K562 (cell line): ENCODE measurements at regions not wholly inside any gene's neighbourhood (a gene's known extent, or its start where the extent isn't known, plus 50 kb on each side); places are given as distances from the start of the nearest gene placed in this dataset.

Source experiments
- ATAC-seq: fragments of 200-7000 bp; cut with Tn5 transposase; 3 replicates; pipeline ENCODE4 v1.9.1; 2020; ENCODE audit warnings: moderate library complexity
- BruUV-seq: library from RNA; stranded (reverse); fragments of 400-500 nt; replicated peaks from 2 replicates; lab custom pipeline; 2021; lab: Mats Ljungman, UMichigan
- CTCF ChIA-PET: fragments of 300-600 bp; formaldehyde crosslinking; extraction: SDS; loops from one replicate; lab custom pipeline; 2021; ENCODE audit warnings: low intra/inter-chr PET ratio; lab: Yijun Ruan, JAX
- POLR2A ChIA-PET: fragments of 300-600, 350-650 bp; sonication (Branson Sonifier 250); formaldehyde crosslinking; extraction: SDS; loops from one replicate; lab custom pipeline; 2021; ENCODE audit warnings: antibody characterized with exemption, inconsistent platforms; lab: Yijun Ruan, JAX
- DNase-seq, 4 experiments: peaks; one replicate each; pipeline versions ENCODE4 v3.0.0 to v3.0.0-alpha.2; 2011 to 2018; ENCODE audit warnings: low spot score in 3 of 4, mixed read lengths in 3 of 4; ENCODE audit errors: extremely low read depth in 1 of 4
- FAIRE-seq: peaks from 2 replicates; lab custom pipeline; 2011; peaks lifted over from hg19 to GRCh38; lab: Jason Lieb, UNC
- H2AFZ ChIP-seq: 2 replicates; pipeline ENCODE4 v1.6.0; 2011; ENCODE audit warnings: low read depth, low read length, control low read depth, inconsistent platforms
- H3K27ac ChIP-seq: fragments of 200-600 bp; 3 replicates; pipeline ENCODE4 v1.8.0; 2011; ENCODE audit warnings: low read depth, mild to moderate bottlenecking, control low read depth, inconsistent platforms, low read length, moderate library complexity, mixed read lengths; ENCODE audit errors: extremely low read depth
- H3K27me3 ChIP-seq, 2 experiments: fragments of 300-600 bp in 1 of 2; 2 replicates in 1 of 2; 3 replicates in 1 of 2; pipeline versions ENCODE4 v1.6.0 to v1.8.0; 2011; ENCODE audit warnings: inconsistent platforms in 2 of 2, low read length in 2 of 2, mild to moderate bottlenecking in 1 of 2, mixed read lengths in 1 of 2, moderate library complexity in 1 of 2; ENCODE audit not compliant: control insufficient read depth in 2 of 2, insufficient read depth in 2 of 2
- H3K36me3 ChIP-seq: fragments of 300-600 bp; 3 replicates; pipeline ENCODE4 v1.8.0; 2011; ENCODE audit warnings: mild to moderate bottlenecking, low read length, inconsistent platforms; ENCODE audit not compliant: control insufficient read depth, insufficient read depth
- H3K4me1 ChIP-seq, 2 experiments: fragments of 200-600 bp in 1 of 2; replicated peaks in 1 of 2; 2 replicates in 1 of 2; 3 replicates in 1 of 2; pipeline versions ENCODE4 v1.5.1 to v1.8.0; 2011; ENCODE audit warnings: inconsistent platforms in 2 of 2, low read length in 2 of 2, mild to moderate bottlenecking in 1 of 2, mixed read lengths in 1 of 2, moderate library complexity in 1 of 2; ENCODE audit not compliant: control insufficient read depth in 2 of 2, insufficient read depth in 2 of 2
- H3K4me2 ChIP-seq: 2 replicates; pipeline ENCODE4 v1.6.1; 2011; ENCODE audit warnings: low read length, control low read depth, inconsistent platforms, mixed read lengths; ENCODE audit not compliant: insufficient read depth
- H3K4me3 ChIP-seq: fragments of 200-600 bp; sonication (generic), shearing (Covaris generic); 2 replicates; pipeline ENCODE4 v1.5.1; 2016; ENCODE audit warnings: control low read depth, inconsistent platforms
- H3K79me2 ChIP-seq: fragments of 200-600 bp; 3 replicates; pipeline ENCODE4 v1.8.0; 2011; ENCODE audit warnings: low read length, inconsistent platforms; ENCODE audit not compliant: control insufficient read depth, insufficient read depth
- H3K9ac ChIP-seq, 2 experiments: 2 replicates each; pipeline versions ENCODE4 v1.6.0 to v1.6.1; 2011; ENCODE audit warnings: low read depth in 2 of 2, low read length in 2 of 2, control low read depth in 1 of 2, inconsistent platforms in 1 of 2, mild to moderate bottlenecking in 1 of 2, mixed read lengths in 1 of 2; ENCODE audit not compliant: insufficient read depth in 1 of 2
- H3K9me1 ChIP-seq: one replicate; pipeline ENCODE4 v1.6.0; 2011; ENCODE audit warnings: inconsistent platforms, mild to moderate bottlenecking, low read length, moderate library complexity; ENCODE audit not compliant: control insufficient read depth, insufficient read depth
- H3K9me3 ChIP-seq: replicated peaks from 2 replicates; pipeline ENCODE4 v1.5.1; 2011; ENCODE audit warnings: low read depth, low read length, inconsistent platforms; ENCODE audit not compliant: control insufficient read depth, insufficient read depth
- H4K20me1 ChIP-seq: replicated peaks from 2 replicates; pipeline ENCODE4 v1.6.1; 2011; ENCODE audit warnings: low read length, inconsistent platforms, mixed read lengths; ENCODE audit not compliant: control insufficient read depth, insufficient read depth
- SMAD4 ChIP-seq: fragments of 250-450 bp; sonication (Bioruptor Pico); conservative IDR thresholded peaks from 2 replicates; pipeline ENCODE4 v1.8.0; 2021; ENCODE audit warnings: inconsistent platforms, mild to moderate bottlenecking, moderate library complexity
- ZBTB43 ChIP-seq: sonication (generic); formaldehyde crosslinking; IDR thresholded peaks from 2 replicates; pipeline ENCODE4 v1.8.0; 2023; ENCODE audit warnings: mild to moderate bottlenecking, missing genetic modification reagents
- ZC3H8 ChIP-seq: fragments of 450-650 bp; IDR thresholded peaks from 2 replicates; pipeline ENCODE4 v1.6.1; 2017
- ZNF175 ChIP-seq: fragments of 200-800 bp; sonication (Bioruptor generic); IDR thresholded peaks from 2 replicates; pipeline ENCODE4 v1.6.1; 2016; ENCODE audit warnings: low read depth, mild to moderate bottlenecking, missing genetic modification characterization, missing compliant biosample characterization
- WGBS: fragments of 100-300 bp; shearing (Covaris generic); methylation state at CpG from one replicate; pipeline ENCODE4 v1.1.6; 2016; ENCODE audit warnings: low coverage, mixed read lengths; ENCODE audit not compliant: insufficient coverage; ENCODE audit errors: missing lambda C conversion rate; 5-methylcytosine and 5-hydroxymethylcytosine counted together
- in situ Hi-C: fragments of 300-500 bp; cut with MboI; formaldehyde crosslinking; loops from 4 replicates; pipeline ENCODE4 v1.15.0; 2018; ENCODE audit warnings: inconsistent platforms, mixed read lengths
- intact Hi-C: fragments of 100-400 bp; cut with micrococcal nuclease; formaldehyde crosslinking; loops from 2 replicates; pipeline ENCODE4 v1.14.2; 2022
- TF ChIP-seq, protein P1 (sequence below): fragments of 450-650 bp; IDR thresholded peaks from 2 replicates; pipeline ENCODE4 v1.7.0; 2016; ENCODE audit warnings: borderline replicate concordance

- TF ChIP-seq SMAD4 (CRISPR knock-in tag), result no peak
- CTCF ChIA-PET, result no interaction called here
- no peak overlapping the region for H3K4me3 ChIP-seq
Measured at GRCh38 chr5:28748446-28748845, 1710.1 kb upstream of the CDH9 start.

GRCh38 chr5:28743716-28744110 is 1705.3 kb upstream of the CDH9 start:
- in situ Hi-C loops, result no loop called here
- no peak for FAIRE-seq

More at GRCh38 chr5:28748446-28748845, 1710.1 kb upstream of the CDH9 start:
- no peak for ATAC-seq
- Histone ChIP-seq H2AFZ (no peak overlapping the region), H3K9me3 (no peaks in the 10 kb centered on the region), H3K9ac (no peak overlapping the region), H3K4me1 (no peaks in the 10 kb centered on the region), H4K20me1 (no peaks in the 10 kb centered on the region), H3K27me3 (no peaks in the 10 kb centered on the region), H3K27ac (no peak overlapping the region), H3K79me2 (no peaks in the 10 kb centered on the region), H3K4me2 (no peak overlapping the region), H3K9me1 (no peaks in the 10 kb centered on the region), H3K36me3 (no peaks in the 10 kb centered on the region)
- DNase-seq, result no peak
- POLR2A ChIA-PET, result no interaction called here
- 5% methylated on average over 7 of the region's 7 CpGs for WGBS
- intact Hi-C loops (no loop called here), in situ Hi-C loops (no loop called here)
- no TSS peak for BruUV-seq
- FAIRE-seq, result no peak

More at GRCh38 chr5:28743716-28744110, 1705.3 kb upstream of the CDH9 start:
- intact Hi-C loops, result no loop called here
- no peak overlapping the region for H2AFZ ChIP-seq
- CTCF ChIA-PET, result no interaction called here
- no peaks in the 10 kb centered on the region for H3K4me1 ChIP-seq
- H4K20me1 ChIP-seq, result no peaks in the 10 kb centered on the region
- H3K27me3 ChIP-seq, result no peaks in the 10 kb centered on the region
- no peak for DNase-seq
- no peaks in the 10 kb centered on the region for H3K9me3 ChIP-seq
- no peaks in the 10 kb centered on the region for H3K9me1 ChIP-seq
- no peak overlapping the region for H3K4me3 ChIP-seq
- no peak overlapping the region for H3K9ac ChIP-seq
- no peak overlapping the region for H3K27ac ChIP-seq
- no TSS peak for BruUV-seq
- no peak for TF ChIP-seq ZBTB43
- TF ChIP-seq ZNF175, result no peak
- TF ChIP-seq, protein P1, sequence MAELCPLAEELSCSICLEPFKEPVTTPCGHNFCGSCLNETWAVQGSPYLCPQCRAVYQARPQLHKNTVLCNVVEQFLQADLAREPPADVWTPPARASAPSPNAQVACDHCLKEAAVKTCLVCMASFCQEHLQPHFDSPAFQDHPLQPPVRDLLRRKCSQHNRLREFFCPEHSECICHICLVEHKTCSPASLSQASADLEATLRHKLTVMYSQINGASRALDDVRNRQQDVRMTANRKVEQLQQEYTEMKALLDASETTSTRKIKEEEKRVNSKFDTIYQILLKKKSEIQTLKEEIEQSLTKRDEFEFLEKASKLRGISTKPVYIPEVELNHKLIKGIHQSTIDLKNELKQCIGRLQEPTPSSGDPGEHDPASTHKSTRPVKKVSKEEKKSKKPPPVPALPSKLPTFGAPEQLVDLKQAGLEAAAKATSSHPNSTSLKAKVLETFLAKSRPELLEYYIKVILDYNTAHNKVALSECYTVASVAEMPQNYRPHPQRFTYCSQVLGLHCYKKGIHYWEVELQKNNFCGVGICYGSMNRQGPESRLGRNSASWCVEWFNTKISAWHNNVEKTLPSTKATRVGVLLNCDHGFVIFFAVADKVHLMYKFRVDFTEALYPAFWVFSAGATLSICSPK, result no peak
- no peak for TF ChIP-seq ZC3H8
- TF ChIP-seq, all 486 proteins: peak for 0
- Histone ChIP-seq H3K4me2 (no peak overlapping the region), H3K36me3 (no peaks in the 10 kb centered on the region), H3K79me2 (no peaks in the 10 kb centered on the region)
- POLR2A ChIA-PET, result no interaction called here
- ATAC-seq, result no peak
